ENCODE measurements at regions not wholly inside any gene's neighbourhood (a gene's known extent, or its start where the extent isn't known, plus 50 kb on each side); places are given as distances from the start of the nearest gene placed in this dataset.

DNA sequence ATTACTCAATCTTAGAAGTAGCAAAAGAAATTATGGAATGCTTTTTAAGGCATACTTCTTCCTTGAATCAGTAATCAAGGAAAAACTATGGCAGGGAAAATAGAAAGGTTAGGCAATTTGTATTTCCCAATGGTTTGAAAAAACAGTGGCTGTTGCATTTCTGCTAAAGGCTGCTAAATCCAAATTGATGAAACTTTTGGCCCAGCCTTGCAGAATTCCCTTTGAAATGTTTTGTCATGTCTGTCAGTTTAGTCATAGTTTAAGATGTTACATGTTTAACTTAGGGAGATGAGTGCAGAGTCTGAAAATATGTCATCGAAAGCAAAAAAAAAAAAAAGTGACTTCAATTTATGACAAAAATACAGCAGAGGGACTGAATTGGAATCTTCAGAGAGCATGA is 878.9 kb upstream of the WWC1 start:
- no peak overlapping the region for H3K4me3 ChIP-seq (ENCODE audit: low read depth, low read length)
- TF ChIP-seq, protein P1, sequence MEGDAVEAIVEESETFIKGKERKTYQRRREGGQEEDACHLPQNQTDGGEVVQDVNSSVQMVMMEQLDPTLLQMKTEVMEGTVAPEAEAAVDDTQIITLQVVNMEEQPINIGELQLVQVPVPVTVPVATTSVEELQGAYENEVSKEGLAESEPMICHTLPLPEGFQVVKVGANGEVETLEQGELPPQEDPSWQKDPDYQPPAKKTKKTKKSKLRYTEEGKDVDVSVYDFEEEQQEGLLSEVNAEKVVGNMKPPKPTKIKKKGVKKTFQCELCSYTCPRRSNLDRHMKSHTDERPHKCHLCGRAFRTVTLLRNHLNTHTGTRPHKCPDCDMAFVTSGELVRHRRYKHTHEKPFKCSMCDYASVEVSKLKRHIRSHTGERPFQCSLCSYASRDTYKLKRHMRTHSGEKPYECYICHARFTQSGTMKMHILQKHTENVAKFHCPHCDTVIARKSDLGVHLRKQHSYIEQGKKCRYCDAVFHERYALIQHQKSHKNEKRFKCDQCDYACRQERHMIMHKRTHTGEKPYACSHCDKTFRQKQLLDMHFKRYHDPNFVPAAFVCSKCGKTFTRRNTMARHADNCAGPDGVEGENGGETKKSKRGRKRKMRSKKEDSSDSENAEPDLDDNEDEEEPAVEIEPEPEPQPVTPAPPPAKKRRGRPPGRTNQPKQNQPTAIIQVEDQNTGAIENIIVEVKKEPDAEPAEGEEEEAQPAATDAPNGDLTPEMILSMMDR (IDR thresholded peaks at IDR 0.05; ENCODE audit: insufficient read depth, low read length): no peak
- DNase-seq (ENCODE audit: low read depth): no peak

GRCh38 chr5:167413506-167413905 is 877.9 kb upstream of the WWC1 start:
- no peak overlapping the region for H3K4me3 ChIP-seq (ENCODE audit: low read depth, low read length)
- DNase-seq (ENCODE audit: low read depth): no peak
- TF ChIP-seq, protein P1 (IDR thresholded peaks at IDR 0.05; ENCODE audit: insufficient read depth, low read length): no peak

- no peak for DNase-seq (ENCODE audit: low read depth)
- H3K4me3 ChIP-seq (ENCODE audit: low read depth, low read length): no peak overlapping the region
- TF ChIP-seq, protein P1 (IDR thresholded peaks at IDR 0.05; ENCODE audit: insufficient read depth, low read length): no peak
Measured at GRCh38 chr5:167414611-167415010, 876.8 kb upstream of the WWC1 start.

GRCh38 chr5:167415779-167416746 is 875.4 kb upstream of the WWC1 start:
- DNase-seq (ENCODE audit: low read depth): no peak
- H3K4me3 ChIP-seq (ENCODE audit: low read depth, low read length): no peak overlapping the region
- TF ChIP-seq, protein P1 (IDR thresholded peaks at IDR 0.05; ENCODE audit: insufficient read depth, low read length): no peak

GRCh38 chr5:167417662-167418061 is 873.8 kb upstream of the WWC1 start:
- TF ChIP-seq, protein P1 (IDR thresholded peaks at IDR 0.05; ENCODE audit: insufficient read depth, low read length): no peak
- no peak overlapping the region for H3K4me3 ChIP-seq (ENCODE audit: low read depth, low read length)
- DNase-seq (ENCODE audit: low read depth): no peak

GRCh38 chr5:167425161-167425560 is 866.3 kb upstream of the WWC1 start:
- H3K4me3 ChIP-seq (ENCODE audit: low read depth, low read length): no peak overlapping the region
- TF ChIP-seq, protein P1 (IDR thresholded peaks at IDR 0.05; ENCODE audit: insufficient read depth, low read length): no peak
- DNase-seq (ENCODE audit: low read depth): no peak
